Astrocyte (in vitro differentiated cells and primary cell): ENCODE measurements at regions not wholly inside any gene's neighbourhood (a gene's known extent, or its start where the extent isn't known, plus 50 kb on each side); places are given as distances from the start of the nearest gene placed in this dataset.

Experiments
- CTCF ChIP-seq: IDR thresholded peaks from 2 replicates; pipeline ENCODE4 v1.5.1; 2011; ENCODE audit warnings: low read depth, mild to moderate bottlenecking, inconsistent platforms, low read length, moderate library complexity; ENCODE audit not compliant: insufficient read depth
- EZH2 ChIP-seq: IDR thresholded peaks from 2 replicates; pipeline ENCODE4 v1.6.1; 2012; ENCODE audit warnings: mild to moderate bottlenecking, low read length, inconsistent platforms; ENCODE audit not compliant: insufficient read depth

GRCh38 chr1:99139876-99140275 is 124.4 kb upstream of the PLPPR4 start:
- no peak for TF ChIP-seq EZH2
- TF ChIP-seq CTCF = no peak
